ENCODE measurements at regions not wholly inside any gene's neighbourhood (a gene's known extent, or its start where the extent isn't known, plus 50 kb on each side); places are given as distances from the start of the nearest gene placed in this dataset.

GRCh38 chr17:13775450-13775849 is 173.7 kb upstream of the HS3ST3A1 start:
- H3K9me3 ChIP-seq = peaks cover 0 to 7% (median 2%) of the 10 kb centered on the region in 4 donors
- H3K27me3 ChIP-seq = no peaks in the 10 kb centered on the region
- TF ChIP-seq POLR2A (IDR thresholded peaks at IDR 0.05) = no peak
- TF ChIP-seq CTCF (IDR thresholded peaks at IDR 0.05) = no peak
- H3K36me3 ChIP-seq = no peaks in the 10 kb centered on the region
- no peak overlapping the region for H3K27ac ChIP-seq
- H3K4me3 ChIP-seq = no peak overlapping the region
- H3K4me1 ChIP-seq = no peaks in the 10 kb centered on the region
- no peak for DNase-seq

- Histone ChIP-seq H3K36me3 (no peaks in the 10 kb centered on the region), H3K9me3 (peaks cover 0 to 2% (median 0%) of the 10 kb centered on the region in 4 donors), H3K4me3 (no peak overlapping the region), H3K27me3 (no peaks in the 10 kb centered on the region), H3K4me1 (no peaks in the 10 kb centered on the region), H3K27ac (no peak overlapping the region)
- DNase-seq = no peak
- TF ChIP-seq CTCF (IDR thresholded peaks at IDR 0.05) (no peak), POLR2A (IDR thresholded peaks at IDR 0.05) (no peak)
These were observed 174.4 kb upstream of the HS3ST3A1 start for GRCh38 chr17:13776027-13776551.

DNA sequence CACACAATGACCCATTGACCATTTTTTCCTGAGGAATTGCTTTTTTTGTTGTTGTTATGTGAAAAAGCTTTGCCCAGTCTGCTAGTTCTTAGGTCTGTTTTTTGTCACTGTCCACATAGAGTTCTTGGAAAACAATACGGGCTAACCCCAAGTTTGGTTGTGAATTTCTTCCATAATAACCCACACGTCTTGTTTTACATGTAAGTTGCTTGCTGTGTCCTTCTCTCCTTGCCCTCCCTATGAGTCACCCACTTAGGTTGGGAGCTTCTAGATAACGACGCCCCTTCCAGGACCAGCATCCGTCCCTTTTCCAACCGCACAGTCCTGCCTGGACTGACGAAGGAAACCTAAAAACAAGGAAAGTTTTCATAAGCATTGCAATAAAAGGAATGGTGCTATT is 175.3 kb upstream of the HS3ST3A1 start:
- Histone ChIP-seq H3K27me3 (no peaks in the 10 kb centered on the region), H3K4me3 (no peak overlapping the region), H3K4me1 (no peaks in the 10 kb centered on the region), H3K36me3 (no peaks in the 10 kb centered on the region), H3K9me3 (peaks cover 0 to 2% (median 0%) of the 10 kb centered on the region in 4 donors), H3K27ac (no peak overlapping the region)
- DNase-seq = no peak
- TF ChIP-seq POLR2A (IDR thresholded peaks at IDR 0.05) = no peak
- TF ChIP-seq CTCF (IDR thresholded peaks at IDR 0.05) = no peak

GRCh38 chr17:13784434-13785095 is 182.8 kb upstream of the HS3ST3A1 start:
- no peaks in the 10 kb centered on the region for H3K36me3 ChIP-seq
- TF ChIP-seq POLR2A (IDR thresholded peaks at IDR 0.05) (no peak), CTCF (IDR thresholded peaks at IDR 0.05) (no peak)
- DNase-seq = no peak
- no peak overlapping the region for H3K4me3 ChIP-seq
- no peak overlapping the region for H3K27ac ChIP-seq
- H3K27me3 ChIP-seq = no peaks in the 10 kb centered on the region
- no peaks in the 10 kb centered on the region for H3K9me3 ChIP-seq
- no peaks in the 10 kb centered on the region for H3K4me1 ChIP-seq

GRCh38 chr17:13785981-13786598 is 184.4 kb upstream of the HS3ST3A1 start:
- no peak for DNase-seq
- Histone ChIP-seq H3K9me3 (no peaks in the 10 kb centered on the region), H3K27me3 (no peaks in the 10 kb centered on the region), H3K4me3 (no peak overlapping the region), H3K27ac (no peak overlapping the region), H3K36me3 (no peaks in the 10 kb centered on the region), H3K4me1 (no peaks in the 10 kb centered on the region)
- TF ChIP-seq CTCF (IDR thresholded peaks at IDR 0.05) (no peak), POLR2A (IDR thresholded peaks at IDR 0.05) (no peak)
